ENCODE measurements at regions not wholly inside any gene's neighbourhood (a gene's known extent, or its start where the extent isn't known, plus 50 kb on each side); places are given as distances from the start of the nearest gene placed in this dataset.

- Histone ChIP-seq H3K4me2 (ENCODE audit: insufficient read depth, insufficient read length, low read length) (no peak overlapping the region), H3K23ac (ENCODE audit: insufficient read length, low read depth, low read length) (no peak overlapping the region), H3K27ac (ENCODE audit: insufficient read length, low read depth, low read length) (no peak overlapping the region), H3K79me1 (ENCODE audit: insufficient read depth, low read depth, low read length, poor library complexity, severe bottlenecking) (no peaks in the 10 kb centered on the region), H3K18ac (ENCODE audit: insufficient read length, low read depth, low read length) (no peak overlapping the region), H3K79me2 (ENCODE audit: insufficient read depth, low read length) (no peaks in the 10 kb centered on the region), H4K5ac (ENCODE audit: insufficient read length, low read depth, low read length) (no peak overlapping the region), H3T11ph (ENCODE audit: low read length) (no peak overlapping the region), H2AK5ac (ENCODE audit: insufficient read length, low read length) (no peak overlapping the region), H3K23me2 (ENCODE audit: insufficient read length, low read depth, low read length, poor library complexity, severe bottlenecking) (no peaks in the 10 kb centered on the region), H3K4me1 (ENCODE audit: insufficient read depth, low read length) (no peaks in the 10 kb centered on the region), H3K14ac (ENCODE audit: insufficient read depth, low read length) (no peak overlapping the region), H3K9me3 (ENCODE audit: control insufficient read depth, low read depth, low read length) (no peaks in the 10 kb centered on the region), H2BK20ac (ENCODE audit: low read depth, low read length, poor library complexity, severe bottlenecking) (no peak overlapping the region), H3K4ac (ENCODE audit: low read depth, low read length) (no peak overlapping the region), H2BK5ac (ENCODE audit: insufficient read length, low read length) (no peak overlapping the region), H2AFZ (ENCODE audit: low read length) (no peak overlapping the region), H2BK12ac (ENCODE audit: insufficient read length, low read depth, low read length) (no peak overlapping the region), H3K9ac (ENCODE audit: extremely low read depth, insufficient read length, low read length) (no peak overlapping the region), H4K20me1 (ENCODE audit: control insufficient read depth, insufficient read depth, insufficient read length) (no peaks in the 10 kb centered on the region), H2BK15ac (ENCODE audit: low read depth, low read length) (no peak overlapping the region), H4K8ac (replicated peaks; ENCODE audit: insufficient read length, low read depth, low read length) (no peak overlapping the region), H3K27me3 (ENCODE audit: insufficient read depth, low read length) (no peaks in the 10 kb centered on the region), H3K56ac (ENCODE audit: insufficient read length, low read depth, low read length) (no peak overlapping the region), H2BK120ac (ENCODE audit: low read depth, low read length, poor library complexity, severe bottlenecking) (no peak overlapping the region), H4K91ac (ENCODE audit: insufficient read length, low read depth, low read length) (no peak overlapping the region)
- peaks cover 3 to 6% of the 10 kb centered on the region in 2 experiments; a peak in 1 of 5 replicates for H3K9me3 Mint-ChIP-seq
- H3K27ac Mint-ChIP-seq, result no peak overlapping the region
- H3K27me3 Mint-ChIP-seq (ENCODE audit: low read depth), result 0 out of 2 replicates have a peak, but pooled peaks cover 2% of the 10 kb centered on the region
- peaks cover 0 to 13% (median 2%) of the 10 kb centered on the region in 3 experiments; a peak in 6 of 7 replicates for H3K36me3 Mint-ChIP-seq (ENCODE audit: insufficient read depth in 1 of 3, low read depth in 3 of 3)
- no CpG with 5 or more reads among the region's 1 CpG for WGBS (ENCODE audit: extremely low coverage, insufficient read length, low lambda C conversion rate)
- H3K4me3 Mint-ChIP-seq, result no peak overlapping the region
- H3K4me1 Mint-ChIP-seq, result peaks cover 4 to 13% of the 10 kb centered on the region in 2 experiments; a peak in 3 of 4 replicates
- TF ChIP-seq CTCF (conservative IDR thresholded peaks at IDR 0.05), result no peak
- no peak for DNase-seq
These were observed 591.3 kb downstream of the ZEB2 start for GRCh38 chr2:143928613-143929012.

Data from H9 (cell line).